ENCODE measurements at regions not wholly inside any gene's neighbourhood (a gene's known extent, or its start where the extent isn't known, plus 50 kb on each side); places are given as distances from the start of the nearest gene placed in this dataset.

GRCh38 chr4:149112109-149112508 is 669.9 kb upstream of the NR3C2 start:
- TF ChIP-seq, protein P1, sequence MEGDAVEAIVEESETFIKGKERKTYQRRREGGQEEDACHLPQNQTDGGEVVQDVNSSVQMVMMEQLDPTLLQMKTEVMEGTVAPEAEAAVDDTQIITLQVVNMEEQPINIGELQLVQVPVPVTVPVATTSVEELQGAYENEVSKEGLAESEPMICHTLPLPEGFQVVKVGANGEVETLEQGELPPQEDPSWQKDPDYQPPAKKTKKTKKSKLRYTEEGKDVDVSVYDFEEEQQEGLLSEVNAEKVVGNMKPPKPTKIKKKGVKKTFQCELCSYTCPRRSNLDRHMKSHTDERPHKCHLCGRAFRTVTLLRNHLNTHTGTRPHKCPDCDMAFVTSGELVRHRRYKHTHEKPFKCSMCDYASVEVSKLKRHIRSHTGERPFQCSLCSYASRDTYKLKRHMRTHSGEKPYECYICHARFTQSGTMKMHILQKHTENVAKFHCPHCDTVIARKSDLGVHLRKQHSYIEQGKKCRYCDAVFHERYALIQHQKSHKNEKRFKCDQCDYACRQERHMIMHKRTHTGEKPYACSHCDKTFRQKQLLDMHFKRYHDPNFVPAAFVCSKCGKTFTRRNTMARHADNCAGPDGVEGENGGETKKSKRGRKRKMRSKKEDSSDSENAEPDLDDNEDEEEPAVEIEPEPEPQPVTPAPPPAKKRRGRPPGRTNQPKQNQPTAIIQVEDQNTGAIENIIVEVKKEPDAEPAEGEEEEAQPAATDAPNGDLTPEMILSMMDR (IDR thresholded peaks at IDR 0.05; ENCODE audit: low read depth, low read length, poor library complexity, severe bottlenecking) = no peak
- no peak for TF ChIP-seq EZH2phosphoT487 (IDR thresholded peaks at IDR 0.05; ENCODE audit: borderline replicate concordance, low read length)
